SU-DHL-6 (cell line): ENCODE measurements at regions not wholly inside any gene's neighbourhood (a gene's known extent, or its start where the extent isn't known, plus 50 kb on each side); places are given as distances from the start of the nearest gene placed in this dataset.

Experiments
- H2AFZ ChIP-seq: fragments of 200-600 bp; sonication (generic); 2 replicates; pipeline ENCODE4 v1.6.1; 2014; ENCODE audit warnings: low read depth, mild to moderate bottlenecking, moderate library complexity, mixed read lengths, antibody characterized with exemption, low read length; ENCODE audit not compliant: severe bottlenecking
- H3F3A ChIP-seq: fragments of 200-600 bp; shearing (Covaris generic); 2 replicates; pipeline ENCODE4 v1.6.0; 2016; ENCODE audit warnings: antibody characterized with exemption, mild to moderate bottlenecking; ENCODE audit not compliant: insufficient read depth
- H3K27ac ChIP-seq: fragments of 200-600 bp; sonication (generic); 2 replicates; pipeline ENCODE4 v1.5.1; 2016; ENCODE audit warnings: low read depth, mild to moderate bottlenecking, low read length, moderate library complexity, mixed read lengths
- H3K27me3 ChIP-seq: fragments of 200-600 bp; sonication (generic), shearing (Covaris generic); 2 replicates; pipeline ENCODE4 v1.6.0; 2014; ENCODE audit warnings: mild to moderate bottlenecking, low read length
- H3K36me3 ChIP-seq: fragments of 200-600 bp; sonication (generic); 2 replicates; pipeline ENCODE4 v1.6.1; 2014; ENCODE audit warnings: mild to moderate bottlenecking, low read length, mixed read lengths
- H3K4me2 ChIP-seq: fragments of 300-600, 200-600 bp; shearing (Covaris generic), sonication (generic); 2 replicates; pipeline ENCODE4 v1.6.0; 2014; ENCODE audit warnings: low read length, low read depth, mild to moderate bottlenecking; ENCODE audit not compliant: poor library complexity, severe bottlenecking
- H3K4me3 ChIP-seq: fragments of 200-600 bp; sonication (generic); 2 replicates; pipeline ENCODE4 v1.5.1; 2014; ENCODE audit warnings: antibody characterized with exemption, low read length, mild to moderate bottlenecking, mixed read lengths; ENCODE audit not compliant: insufficient read depth, poor library complexity, severe bottlenecking
- H3K79me2 ChIP-seq: fragments of 200-600 bp; sonication (generic); 2 replicates; pipeline ENCODE4 v1.6.1; 2014; ENCODE audit warnings: mild to moderate bottlenecking, low read length, moderate library complexity; ENCODE audit not compliant: insufficient read depth
- H3K9ac ChIP-seq: fragments of 200-600 bp; sonication (generic); 2 replicates; pipeline ENCODE4 v1.7.0; 2014; ENCODE audit warnings: mild to moderate bottlenecking, low read length
- H3K9me2 ChIP-seq: fragments of 200-600 bp; sonication (generic); replicated peaks from 2 replicates; pipeline ENCODE4 v1.6.1; 2014; ENCODE audit warnings: low read length; ENCODE audit not compliant: insufficient read depth
- H3K9me3 ChIP-seq: fragments of 200-600 bp; sonication (generic); 2 replicates; pipeline ENCODE4 v1.6.1; 2014; ENCODE audit warnings: low read length, mixed read lengths; ENCODE audit not compliant: insufficient read depth
- H4K20me1 ChIP-seq: fragments of 200-600 bp; sonication (generic); 2 replicates; pipeline ENCODE4 v1.6.1; 2014; ENCODE audit warnings: low read depth, mild to moderate bottlenecking, antibody characterized with exemption, low read length, moderate library complexity, mixed read lengths
- CTCF ChIP-seq: fragments of 200-600 bp; sonication (generic); IDR thresholded peaks from one replicate; pipeline ENCODE4 v1.5.1; 2017; ENCODE audit warnings: antibody characterized with exemption, mild to moderate bottlenecking, low read length, moderate library complexity; ENCODE audit not compliant: insufficient read depth, poor library complexity, severe bottlenecking
- EZH2phosphoT487 ChIP-seq: fragments of 200-600 bp; sonication (generic), shearing (Covaris generic); conservative IDR thresholded peaks from 2 replicates; pipeline ENCODE4 v1.6.1; 2018; ENCODE audit warnings: mild to moderate bottlenecking, antibody characterized with exemption, low read length, moderate library complexity, mixed read lengths

GRCh38 chr9:129236441-129237145 is 58.5 kb upstream of the IER5L start:
- Histone ChIP-seq H3K9me2 (no peaks in the 10 kb centered on the region), H3K36me3 (no peaks in the 10 kb centered on the region), H3K4me3 (no peak overlapping the region), H3K27me3 (no peaks in the 10 kb centered on the region), H4K20me1 (no peaks in the 10 kb centered on the region), H3F3A (no peaks in the 10 kb centered on the region), H3K9me3 (no peaks in the 10 kb centered on the region), H3K27ac (no peak overlapping the region), H3K79me2 (no peaks in the 10 kb centered on the region), H3K9ac (no peak overlapping the region), H3K4me2 (no peak overlapping the region), H2AFZ (no peak overlapping the region)
- no peak for TF ChIP-seq EZH2phosphoT487
- no peak for TF ChIP-seq CTCF

- H3F3A ChIP-seq: no peaks in the 10 kb centered on the region
- no peak overlapping the region for H2AFZ ChIP-seq
- TF ChIP-seq EZH2phosphoT487 (no peak), CTCF (no peak)
- H3K27ac ChIP-seq: no peak overlapping the region
- no peaks in the 10 kb centered on the region for H3K9me2 ChIP-seq
- H3K27me3 ChIP-seq: no peaks in the 10 kb centered on the region
- no peak overlapping the region for H3K9ac ChIP-seq
- no peaks in the 10 kb centered on the region for H3K36me3 ChIP-seq
- H3K79me2 ChIP-seq: no peaks in the 10 kb centered on the region
- H3K4me2 ChIP-seq: no peak overlapping the region
- H4K20me1 ChIP-seq: no peaks in the 10 kb centered on the region
- H3K9me3 ChIP-seq: no peaks in the 10 kb centered on the region
- H3K4me3 ChIP-seq: no peak overlapping the region
Observed at GRCh38 chr9:129235931-129236331, 57.9 kb upstream of the IER5L start.

- Histone ChIP-seq H3K36me3 (no peaks in the 10 kb centered on the region), H3K79me2 (no peaks in the 10 kb centered on the region), H3K4me2 (no peak overlapping the region), H2AFZ (no peak overlapping the region), H3K27me3 (no peaks in the 10 kb centered on the region), H3K27ac (no peak overlapping the region), H3F3A (no peaks in the 10 kb centered on the region), H3K9me2 (no peaks in the 10 kb centered on the region), H3K9me3 (no peaks in the 10 kb centered on the region), H3K4me3 (no peak overlapping the region), H3K9ac (no peak overlapping the region), H4K20me1 (no peaks in the 10 kb centered on the region)
- TF ChIP-seq CTCF (no peak), EZH2phosphoT487 (no peak)
Observed at GRCh38 chr9:129235041-129235930, 57.2 kb upstream of the IER5L start.
